ENCODE measurements at regions not wholly inside any gene's neighbourhood (a gene's known extent, or its start where the extent isn't known, plus 50 kb on each side); places are given as distances from the start of the nearest gene placed in this dataset.

GRCh38 chr17:56076980-56077379 is 76.3 kb upstream of the ANKFN1 start:
- H3K4me3 ChIP-seq (ENCODE audit: low read depth, low read length): no peak overlapping the region
- no peak for DNase-seq (ENCODE audit: low read depth)
- TF ChIP-seq CTCF (conservative IDR thresholded peaks at IDR 0.05; ENCODE audit: low read depth, low read length): no peak

GRCh38 chr17:56083475-56083874 is 69.8 kb upstream of the ANKFN1 start:
- TF ChIP-seq CTCF (conservative IDR thresholded peaks at IDR 0.05; ENCODE audit: low read depth, low read length): no peak
- DNase-seq (ENCODE audit: low read depth): no peak
- H3K4me3 ChIP-seq (ENCODE audit: low read depth, low read length): no peak overlapping the region

GRCh38 chr17:56085576-56086267 is 67.6 kb upstream of the ANKFN1 start:
- H3K4me3 ChIP-seq (ENCODE audit: low read depth, low read length): no peak overlapping the region
- no peak for TF ChIP-seq CTCF (conservative IDR thresholded peaks at IDR 0.05; ENCODE audit: low read depth, low read length)
- no peak for DNase-seq (ENCODE audit: low read depth)

GRCh38 chr17:56087199-56087598 is 66.1 kb upstream of the ANKFN1 start:
- no peak for TF ChIP-seq CTCF (conservative IDR thresholded peaks at IDR 0.05; ENCODE audit: low read depth, low read length)

GRCh38 chr17:56096026-56096810 is 57.1 kb upstream of the ANKFN1 start:
- H3K4me3 ChIP-seq (ENCODE audit: low read depth, low read length): no peak overlapping the region
- no peak for TF ChIP-seq CTCF (conservative IDR thresholded peaks at IDR 0.05; ENCODE audit: low read depth, low read length)
- no peak for DNase-seq (ENCODE audit: low read depth)

More at GRCh38 chr17:56087199-56087598, 66.1 kb upstream of the ANKFN1 start:
- no peak overlapping the region for H3K4me3 ChIP-seq (ENCODE audit: low read depth, low read length)
- no peak for DNase-seq (ENCODE audit: low read depth)

GRCh38 chr17:56098746-56099145 is 54.5 kb upstream of the ANKFN1 start:
- DNase-seq (ENCODE audit: low read depth): no peak
- TF ChIP-seq CTCF (conservative IDR thresholded peaks at IDR 0.05; ENCODE audit: low read depth, low read length): no peak
- H3K4me3 ChIP-seq (ENCODE audit: low read depth, low read length): no peak overlapping the region

All from epithelial cell of proximal tubule (primary cell).